ENCODE measurements at regions not wholly inside any gene's neighbourhood (a gene's known extent, or its start where the extent isn't known, plus 50 kb on each side); places are given as distances from the start of the nearest gene placed in this dataset.

DNA sequence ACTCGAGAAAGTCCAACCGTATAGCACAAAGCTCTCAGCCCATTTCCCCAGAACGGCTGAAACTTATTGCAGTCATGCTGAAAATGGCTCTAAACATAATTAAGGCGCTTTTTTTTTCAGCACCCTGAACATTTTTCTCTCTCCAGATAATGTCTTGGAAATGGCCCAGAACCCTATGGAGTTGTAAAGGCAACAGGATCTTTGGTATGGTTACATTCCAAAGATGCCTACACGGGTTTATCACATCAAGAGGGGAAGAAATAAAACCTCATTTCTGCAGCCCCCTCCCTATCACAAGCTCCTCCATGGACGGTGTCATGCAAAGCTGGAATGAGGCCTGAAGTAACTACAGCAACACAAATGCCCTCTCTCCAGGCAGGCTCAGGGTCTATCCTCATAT lies 126.4 kb upstream of the GALNT2 start:
- TF ChIP-seq, protein P1, sequence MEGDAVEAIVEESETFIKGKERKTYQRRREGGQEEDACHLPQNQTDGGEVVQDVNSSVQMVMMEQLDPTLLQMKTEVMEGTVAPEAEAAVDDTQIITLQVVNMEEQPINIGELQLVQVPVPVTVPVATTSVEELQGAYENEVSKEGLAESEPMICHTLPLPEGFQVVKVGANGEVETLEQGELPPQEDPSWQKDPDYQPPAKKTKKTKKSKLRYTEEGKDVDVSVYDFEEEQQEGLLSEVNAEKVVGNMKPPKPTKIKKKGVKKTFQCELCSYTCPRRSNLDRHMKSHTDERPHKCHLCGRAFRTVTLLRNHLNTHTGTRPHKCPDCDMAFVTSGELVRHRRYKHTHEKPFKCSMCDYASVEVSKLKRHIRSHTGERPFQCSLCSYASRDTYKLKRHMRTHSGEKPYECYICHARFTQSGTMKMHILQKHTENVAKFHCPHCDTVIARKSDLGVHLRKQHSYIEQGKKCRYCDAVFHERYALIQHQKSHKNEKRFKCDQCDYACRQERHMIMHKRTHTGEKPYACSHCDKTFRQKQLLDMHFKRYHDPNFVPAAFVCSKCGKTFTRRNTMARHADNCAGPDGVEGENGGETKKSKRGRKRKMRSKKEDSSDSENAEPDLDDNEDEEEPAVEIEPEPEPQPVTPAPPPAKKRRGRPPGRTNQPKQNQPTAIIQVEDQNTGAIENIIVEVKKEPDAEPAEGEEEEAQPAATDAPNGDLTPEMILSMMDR (IDR thresholded peaks at IDR 0.05): no peak
- no peak for TF ChIP-seq EP300 (IDR thresholded peaks at IDR 0.05; ENCODE audit: low read depth)
- TF ChIP-seq POLR2AphosphoS5 (IDR thresholded peaks at IDR 0.05): no peak
